GM18499 (cell line): ENCODE measurements at regions not wholly inside any gene's neighbourhood (a gene's known extent, or its start where the extent isn't known, plus 50 kb on each side); places are given as distances from the start of the nearest gene placed in this dataset.
"Not testable (repeated sequence)": the region's sequence is repeated elsewhere in the genome, so short reads cannot be mapped to it uniquely, and the experiment has no call there.

Experiments used
- ATAC-seq: cut with Tn5 transposase; IDR thresholded peaks from one replicate; pipeline ENCODE4 v1.9.1; 2021; ENCODE audit warnings: moderate number of reproducible peaks; ENCODE audit not compliant: insufficient read depth, unreplicated experiment

- ATAC-seq: no peak
These were observed 52.8 kb upstream of the IKZF1 start for GRCh38 chr7:50251765-50252164.

DNA sequence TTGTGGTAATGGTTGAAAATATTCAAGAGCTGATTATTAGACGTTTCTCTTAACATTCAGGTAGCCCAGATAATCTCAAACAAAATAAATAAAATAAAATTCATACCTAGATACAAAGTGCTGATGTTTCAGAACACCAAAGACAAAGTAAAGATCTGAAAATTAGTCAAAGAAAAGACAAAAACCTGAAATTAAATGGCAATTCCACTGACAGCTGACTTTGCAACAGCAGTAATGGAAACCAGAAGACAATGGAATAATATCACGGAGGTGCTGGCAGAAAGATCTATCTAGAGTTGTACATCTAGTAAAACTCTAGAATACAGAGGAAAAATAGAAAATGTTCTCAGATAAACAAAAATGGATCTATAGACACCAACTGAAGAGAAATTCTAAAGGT lies 58.0 kb upstream of the IKZF1 start:
- no peak for ATAC-seq

DNA sequence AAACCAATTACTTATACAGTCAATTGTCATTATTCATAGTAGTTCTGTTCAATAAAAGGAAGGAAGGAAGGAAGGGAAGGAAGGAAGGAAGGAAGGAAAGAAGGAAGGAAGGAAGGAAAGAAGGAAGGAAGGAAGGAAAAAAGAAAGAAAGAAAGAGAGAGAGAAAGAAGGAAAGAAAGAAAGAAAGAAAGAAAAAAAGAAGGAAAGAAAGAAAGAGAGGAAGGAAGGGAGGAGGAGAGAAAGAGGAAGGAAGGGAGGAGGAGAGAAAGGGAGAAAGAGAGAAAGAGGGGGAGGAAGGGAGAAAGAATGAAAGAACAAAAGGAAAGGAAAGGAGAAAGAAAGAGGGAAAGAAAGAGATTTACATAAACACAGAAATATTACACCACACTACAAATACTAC lies 62.4 kb upstream of the IKZF1 start:
- not testable (repeated sequence) for ATAC-seq

- ATAC-seq: not testable (repeated sequence)
These were observed 63.8 kb upstream of the IKZF1 start for GRCh38 chr7:50240699-50241098.

DNA sequence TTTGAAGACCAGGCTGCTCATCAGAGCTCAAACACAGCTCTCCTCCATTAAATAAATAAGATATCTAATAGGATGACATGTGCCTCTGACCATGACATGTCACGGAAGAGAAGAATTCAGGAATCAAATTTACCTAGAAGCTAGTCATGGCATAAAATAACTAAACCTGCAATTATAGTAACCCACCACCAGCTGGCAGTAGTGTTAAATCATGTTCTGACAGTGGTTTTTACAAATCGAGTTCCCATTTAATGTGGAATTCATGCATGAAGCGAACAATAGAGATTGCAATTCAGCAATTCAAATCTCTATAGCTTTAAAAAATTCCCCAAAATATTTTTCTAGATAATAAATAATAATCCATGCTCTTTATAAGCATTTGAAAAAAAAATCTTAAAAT lies 74.6 kb upstream of the IKZF1 start:
- no peak for ATAC-seq

GRCh38 chr7:50228148-50228547 lies 76.4 kb upstream of the IKZF1 start:
- no peak for ATAC-seq

GRCh38 chr7:50227726-50228125 lies 76.8 kb upstream of the IKZF1 start:
- no peak for ATAC-seq

DNA sequence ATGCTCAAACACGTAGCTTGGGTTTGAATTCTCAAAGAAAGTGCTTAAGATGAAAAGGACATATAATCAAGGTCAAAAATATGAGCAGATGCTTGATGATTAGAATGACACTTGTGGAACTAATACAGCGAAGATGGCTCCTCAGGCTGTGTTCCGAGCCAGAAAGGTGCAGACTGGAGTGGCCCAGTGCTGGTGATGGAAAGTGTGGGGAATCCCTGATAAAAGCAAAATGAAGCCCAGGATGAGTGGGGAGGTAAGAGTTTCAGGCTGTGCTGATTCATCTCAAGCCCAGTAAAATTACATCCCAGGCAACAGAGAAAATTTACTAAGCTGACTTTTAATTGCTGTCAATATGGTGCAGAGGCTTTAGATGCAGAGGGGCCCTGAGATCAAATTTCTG lies 77.8 kb upstream of the IKZF1 start:
- ATAC-seq: no peak

GRCh38 chr7:50226145-50226544 lies 78.4 kb upstream of the IKZF1 start:
- no peak for ATAC-seq

DNA sequence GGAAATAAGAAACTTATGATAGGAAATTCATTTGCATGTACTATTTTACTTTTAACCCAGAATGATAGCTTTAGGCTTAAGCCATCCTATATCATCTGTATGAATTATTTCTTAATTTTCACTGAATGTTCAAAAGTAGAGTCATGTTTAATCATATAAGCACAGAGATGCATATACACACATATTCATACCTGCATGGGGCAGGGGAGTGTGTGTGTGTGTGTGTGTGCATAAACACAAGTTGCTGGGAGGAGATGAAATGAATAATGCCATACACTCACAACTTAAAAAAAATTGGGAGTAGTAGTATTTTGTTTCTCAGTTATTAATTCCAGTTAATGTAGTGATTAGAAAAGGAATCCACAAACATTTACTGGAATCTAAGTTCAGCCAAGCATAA lies 83.1 kb upstream of the IKZF1 start:
- no peak for ATAC-seq

GRCh38 chr7:50221028-50221427 lies 83.5 kb upstream of the IKZF1 start:
- no peak for ATAC-seq

- ATAC-seq: no peak
These were observed 84.2 kb upstream of the IKZF1 start for GRCh38 chr7:50220273-50220672.

DNA sequence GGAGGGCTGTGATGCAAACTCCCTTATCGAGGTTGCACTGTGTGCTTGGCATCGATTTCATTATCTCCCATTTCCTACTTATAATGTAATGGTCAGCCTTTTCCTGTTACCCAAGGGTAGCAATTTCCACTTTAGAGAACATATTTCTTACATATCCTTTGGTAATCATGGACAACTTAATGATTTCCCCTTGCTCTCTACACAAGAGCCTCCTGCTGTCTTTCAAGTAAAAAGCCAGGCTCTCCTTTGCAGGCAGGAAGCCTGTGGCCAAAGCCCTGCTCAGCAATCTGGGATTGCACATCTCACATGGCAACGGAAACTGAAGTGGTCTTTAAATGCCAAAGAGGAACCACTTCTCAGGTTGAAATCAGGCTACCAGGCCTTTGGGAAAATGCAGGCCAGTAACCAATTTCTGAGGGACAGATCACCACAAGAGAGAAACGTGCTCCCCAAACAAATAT lies 86.7 kb upstream of the IKZF1 start:
- ATAC-seq: no peak

DNA sequence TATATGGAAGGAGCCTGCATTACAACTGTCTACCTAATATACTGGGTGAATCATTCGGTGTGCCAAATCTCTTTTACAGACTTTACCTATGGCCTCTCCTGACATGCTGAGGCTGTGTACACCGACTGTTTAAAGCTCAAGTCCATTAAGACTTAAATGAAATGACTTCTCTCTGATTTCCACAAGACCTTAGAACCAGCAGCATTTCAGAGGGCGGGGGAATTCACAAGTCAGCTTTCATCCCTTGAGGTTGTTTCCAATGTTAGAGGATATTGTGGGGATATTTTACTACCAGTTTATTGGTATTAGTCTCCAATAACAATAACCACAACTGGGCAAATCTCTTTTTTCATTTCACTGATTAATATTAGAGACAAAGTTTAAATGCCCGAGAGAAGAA lies 87.1 kb upstream of the IKZF1 start:
- ATAC-seq: no peak

- no peak for ATAC-seq
These were observed 87.9 kb upstream of the IKZF1 start for GRCh38 chr7:50216626-50217025.

- no peak for ATAC-seq
These were observed 89.7 kb upstream of the IKZF1 start for GRCh38 chr7:50214771-50215170.

DNA sequence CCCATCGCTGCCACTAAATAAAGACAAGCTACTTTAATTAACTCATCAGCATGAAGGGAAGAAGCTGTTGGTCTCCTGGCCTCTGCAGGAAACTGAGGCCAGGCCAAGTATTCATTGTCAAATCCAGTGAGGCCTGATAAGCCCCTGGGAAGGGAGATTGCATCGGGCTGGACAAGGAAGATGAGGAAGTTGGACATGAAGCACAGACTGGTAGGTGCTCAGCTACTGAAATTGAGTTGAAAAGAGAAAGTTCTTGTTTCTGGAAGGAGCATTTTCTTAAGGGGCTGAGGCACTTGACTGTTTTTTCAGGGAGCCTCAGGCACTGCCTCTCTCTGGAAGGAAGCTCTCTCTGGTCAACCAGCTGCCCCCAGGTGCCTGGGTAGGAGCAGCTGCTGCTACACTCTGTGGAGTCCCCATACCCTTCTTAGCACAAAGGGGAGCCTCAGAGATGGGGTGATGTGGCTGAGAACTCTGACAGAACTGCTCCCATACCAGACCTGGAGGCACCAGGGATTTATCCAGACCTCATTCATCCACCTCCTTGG lies 90.3 kb upstream of the IKZF1 start:
- no peak for ATAC-seq

DNA sequence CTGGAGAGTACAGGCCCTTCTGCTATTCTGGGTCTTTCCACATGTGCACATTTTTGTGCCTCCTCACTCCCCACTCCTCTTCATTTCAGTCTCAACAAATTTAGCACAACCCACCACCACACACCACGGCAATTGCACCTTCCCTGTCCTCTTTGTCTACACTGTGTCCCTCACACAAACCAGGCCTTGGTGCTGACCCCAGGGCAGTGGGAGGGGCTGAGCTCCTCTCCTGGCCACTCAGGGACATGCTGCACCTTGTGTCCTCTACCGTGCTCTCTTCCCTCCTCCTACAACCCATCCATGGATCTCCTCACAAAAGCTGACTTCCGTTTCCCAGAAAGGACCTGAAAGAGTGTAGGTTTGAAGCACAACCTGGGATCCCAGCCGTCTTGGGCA lies 90.9 kb upstream of the IKZF1 start:
- no peak for ATAC-seq

DNA sequence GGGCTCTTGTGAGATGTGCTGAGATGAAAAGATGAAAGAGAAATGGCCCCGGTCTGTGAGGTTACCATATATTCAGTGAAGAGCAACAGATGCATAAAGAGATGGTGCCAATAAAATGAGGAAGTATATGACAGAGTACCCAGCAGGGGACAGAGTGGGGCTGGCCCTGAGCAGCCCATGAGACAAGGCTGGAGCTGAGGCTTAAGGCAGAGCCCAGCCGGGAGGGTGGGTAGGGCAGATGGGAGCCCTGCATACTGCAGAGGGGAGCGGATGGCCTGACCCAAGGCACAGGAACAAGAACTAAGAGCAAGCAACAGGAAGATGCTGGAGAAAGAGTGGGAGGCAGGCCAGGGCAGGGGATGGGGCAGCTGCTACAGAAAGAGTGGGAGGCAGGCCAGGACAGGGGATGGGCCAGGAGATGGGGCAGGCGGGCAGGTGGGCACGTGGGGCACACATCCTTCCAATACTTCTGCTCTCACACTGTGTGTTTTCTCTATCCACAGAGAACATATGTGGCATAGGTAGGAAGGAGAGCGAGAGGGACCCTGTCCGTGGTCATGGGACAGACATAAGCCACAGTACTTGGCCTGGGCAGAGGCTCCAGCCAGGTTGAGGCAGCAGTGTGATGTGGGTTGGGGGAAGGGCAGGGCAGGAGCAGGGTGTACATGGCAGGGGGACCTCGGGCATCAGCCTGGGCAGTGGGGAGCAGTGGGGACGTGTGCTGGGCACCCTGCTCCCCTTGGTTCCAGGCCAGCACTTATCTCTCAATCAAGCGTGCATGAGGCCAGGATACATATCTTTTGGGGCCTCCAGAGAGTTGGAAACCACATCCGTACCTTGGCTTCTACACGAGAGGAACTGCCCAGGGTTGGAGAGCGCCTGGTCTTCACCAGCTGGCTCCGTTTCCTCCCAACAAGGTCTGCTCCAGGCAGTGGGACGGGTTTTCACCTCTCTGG lies 91.6 kb upstream of the IKZF1 start:
- ATAC-seq: no peak

DNA sequence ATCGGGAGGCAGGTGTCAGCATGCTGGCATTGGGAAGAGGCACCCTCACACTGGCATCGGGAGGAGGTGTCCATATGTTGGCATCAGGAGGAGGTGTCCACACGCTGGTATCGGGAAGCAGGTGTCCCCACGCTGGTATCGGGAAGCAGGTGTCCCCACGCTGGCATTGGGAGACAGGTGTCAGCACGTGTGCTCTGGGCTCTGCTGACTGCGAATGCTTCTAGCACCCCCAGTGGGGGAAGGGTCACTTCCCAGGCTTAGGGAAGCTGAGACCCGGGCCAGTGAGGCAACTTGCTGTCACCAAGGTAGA lies 92.5 kb upstream of the IKZF1 start:
- ATAC-seq: no peak

GRCh38 chr7:50211130-50212015 lies 93.1 kb upstream of the IKZF1 start:
- ATAC-seq: no peak
